HEK293T (cell line): ENCODE measurements at regions not wholly inside any gene's neighbourhood (a gene's known extent, or its start where the extent isn't known, plus 50 kb on each side); places are given as distances from the start of the nearest gene placed in this dataset.

Experiments
- CTCF ChIA-PET: fragments of 350-600 bp; formaldehyde crosslinking; extraction: SDS; loops from one replicate; lab custom pipeline; 2021; ENCODE audit warnings: antibody characterized with exemption, inconsistent platforms; lab: Yijun Ruan, JAX
- POLR2A ChIA-PET: fragments of 350-600 bp; formaldehyde crosslinking; extraction: SDS; loops from one replicate; lab custom pipeline; 2020; ENCODE audit warnings: antibody characterized with exemption, inconsistent platforms; lab: Yijun Ruan, JAX
- DNase-seq: peaks from one replicate; pipeline ENCODE4 v3.0.0; 2012; ENCODE audit warnings: mixed read lengths; ENCODE audit errors: extremely low spot score
- ARNT ChIP-seq: fragments of 450-650 bp; IDR thresholded peaks from 2 replicates; pipeline ENCODE4 v1.6.1; 2017; ENCODE audit warnings: mild to moderate bottlenecking
- BHLHE40 ChIP-seq: fragments of 450-650 bp; IDR thresholded peaks from 2 replicates; pipeline ENCODE4 v1.6.1; 2016; ENCODE audit warnings: mild to moderate bottlenecking, moderate library complexity, borderline replicate concordance
- CTBP1 ChIP-seq: fragments of 450-650 bp; IDR thresholded peaks from 2 replicates; pipeline ENCODE4 v1.6.1; 2016; ENCODE audit warnings: borderline replicate concordance
- ELF4 ChIP-seq: fragments of 450-650 bp; IDR thresholded peaks from 2 replicates; pipeline ENCODE4 v1.6.1; 2017; ENCODE audit warnings: antibody characterized with exemption
- FOXA1 ChIP-seq: fragments of 450-650 bp; IDR thresholded peaks from 2 replicates; pipeline ENCODE4 v1.6.1; 2016; ENCODE audit warnings: mild to moderate bottlenecking
- FOXK2 ChIP-seq: fragments of 450-650 bp; IDR thresholded peaks from 2 replicates; pipeline ENCODE4 v1.6.1; 2016; ENCODE audit warnings: mild to moderate bottlenecking
- FOXM1 ChIP-seq: fragments of 450-650 bp; IDR thresholded peaks from 2 replicates; pipeline ENCODE4 v1.6.1; 2017; ENCODE audit warnings: mild to moderate bottlenecking, borderline replicate concordance
- HDGF ChIP-seq: fragments of 450-650 bp; IDR thresholded peaks from 2 replicates; pipeline ENCODE4 v1.6.1; 2017; ENCODE audit warnings: antibody characterized with exemption, borderline replicate concordance
- L3MBTL2 ChIP-seq: fragments of 450-650 bp; conservative IDR thresholded peaks from 2 replicates; pipeline ENCODE4 v1.6.1; 2016; ENCODE audit warnings: mild to moderate bottlenecking
- LEF1 ChIP-seq: fragments of 450-650 bp; IDR thresholded peaks from 2 replicates; pipeline ENCODE4 v1.6.1; 2017; ENCODE audit warnings: mild to moderate bottlenecking, borderline replicate concordance
- NFRKB ChIP-seq: fragments of 450-650 bp; IDR thresholded peaks from 2 replicates; pipeline ENCODE4 v1.6.1; 2016; ENCODE audit warnings: mild to moderate bottlenecking, moderate library complexity
- SP1 ChIP-seq: fragments of 450-650 bp; IDR thresholded peaks from 2 replicates; pipeline ENCODE4 v1.6.1; 2017
- SUZ12 ChIP-seq: fragments of 450-650 bp; IDR thresholded peaks from 2 replicates; pipeline ENCODE4 v1.6.1; 2016; ENCODE audit warnings: mild to moderate bottlenecking
- TARDBP ChIP-seq: fragments of 450-650 bp; IDR thresholded peaks from 2 replicates; pipeline ENCODE4 v1.6.1; 2016
- ZNF384 ChIP-seq: fragments of 450-650 bp; IDR thresholded peaks from 2 replicates; pipeline ENCODE4 v1.6.1; 2016
- TF ChIP-seq, protein P1 (sequence below): fragments of 450-650 bp; IDR thresholded peaks from 2 replicates; pipeline ENCODE4 v1.6.1; 2016

DNA sequence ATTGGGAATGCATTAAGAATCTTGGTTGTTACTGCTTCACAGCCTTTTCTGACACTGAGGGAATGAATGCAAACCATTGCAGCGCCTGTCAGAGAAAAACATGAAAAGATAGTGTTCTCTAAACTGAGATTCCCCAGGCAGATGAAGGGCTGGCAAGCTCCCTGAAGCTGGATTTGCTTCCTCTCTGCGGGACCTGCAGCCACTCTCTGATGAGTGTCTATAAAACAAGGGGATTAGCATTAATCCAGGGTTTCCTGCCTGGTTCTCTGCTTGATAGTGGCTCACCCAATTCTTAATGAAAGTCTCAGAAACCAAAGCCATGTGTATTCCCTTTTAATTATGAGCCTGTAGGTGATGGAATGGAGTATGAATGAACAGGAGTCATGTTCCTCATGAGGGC lies 344.3 kb upstream of the UMPS start:
- POLR2A ChIA-PET = no interaction called here
- TF ChIP-seq L3MBTL2 (no peak), SP1 (no peak)
- DNase-seq = no peak
- CTCF ChIA-PET = no interaction called here

DNA sequence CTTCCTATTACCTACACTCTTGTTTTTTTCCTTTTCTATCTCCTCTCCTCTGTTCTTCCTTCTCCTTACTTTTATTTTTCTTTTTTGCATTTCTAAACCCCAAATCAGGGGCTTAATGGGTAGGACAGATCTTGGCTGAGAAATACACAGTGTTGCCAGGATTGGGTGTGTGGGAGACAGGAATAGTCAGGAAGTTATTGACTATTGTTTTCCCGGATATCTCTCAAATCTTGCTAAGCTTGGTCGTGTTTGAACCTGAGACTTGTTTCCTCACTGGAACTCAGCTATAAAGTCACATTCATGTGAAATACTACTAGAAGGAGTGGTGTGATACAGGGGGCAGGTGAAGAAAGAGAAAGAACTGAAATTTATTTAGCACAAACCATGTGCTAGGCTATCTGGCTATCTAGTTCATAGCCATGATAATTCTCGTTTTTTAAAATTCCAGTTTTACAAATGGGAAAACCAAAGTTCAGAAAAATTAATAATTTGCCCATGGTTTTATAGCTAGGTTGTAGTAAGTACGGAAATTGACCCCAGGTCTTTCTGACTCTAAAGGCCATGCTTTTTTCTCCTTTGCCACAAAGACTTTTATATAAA lies 343.2 kb upstream of the UMPS start:
- TF ChIP-seq SUZ12 (no peak), FOXA1 (no peak), SP1 (no peak)
- POLR2A ChIA-PET = no interaction called here
- CTCF ChIA-PET = no interaction called here
- no peak for DNase-seq

DNA sequence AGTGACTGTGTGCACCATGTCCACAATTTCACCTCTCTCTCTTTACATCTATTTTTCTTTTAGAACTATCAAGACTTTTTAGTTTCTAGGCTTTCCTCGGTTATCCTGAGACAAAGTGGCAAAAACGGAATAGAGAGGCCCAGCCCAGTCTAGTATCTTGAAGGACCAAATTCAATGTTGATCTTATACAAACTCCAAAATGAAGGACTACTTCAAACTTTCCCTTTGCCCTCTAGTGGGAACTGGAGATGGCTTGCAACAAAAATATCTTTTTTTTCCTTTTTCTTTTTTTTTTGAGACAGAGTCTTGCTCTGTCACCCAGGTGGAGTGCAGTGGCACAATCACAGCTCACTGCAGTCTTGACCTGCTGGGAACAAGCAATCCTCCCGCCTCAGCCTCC lies 338.5 kb upstream of the UMPS start:
- DNase-seq = no peak
- POLR2A ChIA-PET = no interaction called here
- TF ChIP-seq, protein P1, sequence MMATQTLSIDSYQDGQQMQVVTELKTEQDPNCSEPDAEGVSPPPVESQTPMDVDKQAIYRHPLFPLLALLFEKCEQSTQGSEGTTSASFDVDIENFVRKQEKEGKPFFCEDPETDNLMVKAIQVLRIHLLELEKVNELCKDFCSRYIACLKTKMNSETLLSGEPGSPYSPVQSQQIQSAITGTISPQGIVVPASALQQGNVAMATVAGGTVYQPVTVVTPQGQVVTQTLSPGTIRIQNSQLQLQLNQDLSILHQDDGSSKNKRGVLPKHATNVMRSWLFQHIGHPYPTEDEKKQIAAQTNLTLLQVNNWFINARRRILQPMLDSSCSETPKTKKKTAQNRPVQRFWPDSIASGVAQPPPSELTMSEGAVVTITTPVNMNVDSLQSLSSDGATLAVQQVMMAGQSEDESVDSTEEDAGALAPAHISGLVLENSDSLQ = no peak
- TF ChIP-seq HDGF = no peak
- no peak for TF ChIP-seq TARDBP
- TF ChIP-seq BHLHE40 = no peak
- TF ChIP-seq SP1 = no peak
- TF ChIP-seq NFRKB = no peak
- TF ChIP-seq FOXM1 = no peak
- TF ChIP-seq LEF1 = no peak
- no peak for TF ChIP-seq ZNF384
- no peak for TF ChIP-seq CTBP1
- TF ChIP-seq FOXK2 = no peak
- no peak for TF ChIP-seq ELF4
- no peak for TF ChIP-seq ARNT
- TF ChIP-seq SUZ12 = no peak
- CTCF ChIA-PET = no interaction called here

DNA sequence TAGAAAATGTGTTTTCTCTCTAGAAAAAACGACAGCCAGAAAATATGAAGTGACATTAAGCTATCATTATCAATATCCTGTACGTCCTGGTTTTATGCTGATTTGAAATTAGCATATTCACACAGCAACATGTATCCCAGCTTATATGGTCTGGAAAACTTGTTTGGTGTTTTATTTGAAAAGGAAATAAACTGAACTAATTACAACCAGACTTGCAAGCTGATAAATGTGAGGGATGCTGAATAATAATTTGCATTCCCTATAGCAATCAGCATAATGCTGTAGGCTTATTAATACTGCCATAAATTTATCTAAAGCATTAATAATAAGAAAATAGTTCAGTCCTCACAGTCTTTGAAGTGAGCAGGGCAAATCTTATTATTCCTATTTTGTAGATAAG lies 336.9 kb upstream of the UMPS start:
- CTCF ChIA-PET = no interaction called here
- no peak for DNase-seq
- POLR2A ChIA-PET = no interaction called here
- TF ChIP-seq ARNT (no peak), HDGF (no peak), SUZ12 (no peak), ZNF384 (no peak)
- TF ChIP-seq, protein P1 = no peak

DNA sequence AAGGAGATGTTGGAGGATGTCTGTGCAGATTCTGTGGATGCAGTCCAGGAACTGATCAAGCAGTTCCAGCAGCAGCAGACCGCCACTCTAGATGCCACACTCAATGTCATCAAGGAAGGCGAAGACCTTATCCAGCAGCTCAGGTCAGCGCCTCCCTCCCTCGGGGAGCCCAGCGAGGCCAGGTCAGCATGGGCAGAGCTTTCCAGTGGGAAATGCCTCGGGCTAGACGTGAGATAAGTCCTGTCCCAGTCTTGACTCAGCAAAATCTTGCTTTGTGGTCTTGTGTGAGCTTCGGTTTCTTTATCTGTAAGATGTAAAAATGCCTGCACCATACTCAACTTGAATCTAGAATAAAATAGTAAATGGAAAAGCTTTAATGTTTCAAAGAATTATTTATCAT lies 335.1 kb upstream of the UMPS start:
- TF ChIP-seq FOXM1 (no peak), ZNF384 (no peak), BHLHE40 (no peak), ARNT (no peak), HDGF (no peak), CTBP1 (no peak), TARDBP (no peak)
- DNase-seq = no peak
- ChIA-PET POLR2A (no interaction called here), CTCF (no interaction called here)

DNA sequence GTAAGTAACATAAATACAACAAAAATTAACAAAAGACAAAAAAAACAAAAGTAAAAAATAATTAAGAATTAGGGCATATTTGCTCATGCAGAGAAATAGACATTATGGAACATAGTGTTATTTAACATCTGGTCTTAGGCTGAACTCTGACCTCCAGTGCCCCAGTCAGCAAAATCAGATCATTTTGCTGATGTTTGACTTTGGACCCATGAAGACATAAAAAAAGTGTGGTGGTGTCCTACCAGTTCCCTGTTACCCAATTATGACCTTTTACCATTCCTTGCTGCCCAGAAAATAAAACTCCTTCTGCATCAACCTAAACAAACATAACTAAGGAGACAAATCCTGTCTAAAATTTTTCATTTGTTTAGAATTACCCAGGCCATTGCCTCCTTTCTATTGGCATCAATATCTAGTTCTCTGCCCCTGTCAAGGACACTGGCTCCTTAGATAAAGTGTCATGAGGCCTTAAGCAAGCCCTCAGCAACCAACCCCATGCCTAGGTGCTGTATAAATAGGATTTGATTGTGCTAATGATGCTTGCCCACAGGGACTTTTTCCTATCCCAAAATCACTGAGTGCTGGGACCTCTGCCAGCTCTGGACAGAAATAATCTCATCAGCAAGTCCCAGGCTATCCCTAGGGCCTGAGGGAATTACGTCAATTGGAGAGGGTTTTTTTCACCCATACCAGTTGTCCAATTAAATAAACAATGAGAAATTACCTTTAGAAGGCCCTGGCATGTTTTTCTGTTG lies 334.5 kb upstream of the UMPS start:
- no peak for DNase-seq
- no peak for TF ChIP-seq LEF1
- TF ChIP-seq FOXM1 = no peak
- no peak for TF ChIP-seq ARNT
- no peak for TF ChIP-seq NFRKB
- no peak for TF ChIP-seq FOXA1
- ChIA-PET CTCF (no interaction called here), POLR2A (no interaction called here)

DNA sequence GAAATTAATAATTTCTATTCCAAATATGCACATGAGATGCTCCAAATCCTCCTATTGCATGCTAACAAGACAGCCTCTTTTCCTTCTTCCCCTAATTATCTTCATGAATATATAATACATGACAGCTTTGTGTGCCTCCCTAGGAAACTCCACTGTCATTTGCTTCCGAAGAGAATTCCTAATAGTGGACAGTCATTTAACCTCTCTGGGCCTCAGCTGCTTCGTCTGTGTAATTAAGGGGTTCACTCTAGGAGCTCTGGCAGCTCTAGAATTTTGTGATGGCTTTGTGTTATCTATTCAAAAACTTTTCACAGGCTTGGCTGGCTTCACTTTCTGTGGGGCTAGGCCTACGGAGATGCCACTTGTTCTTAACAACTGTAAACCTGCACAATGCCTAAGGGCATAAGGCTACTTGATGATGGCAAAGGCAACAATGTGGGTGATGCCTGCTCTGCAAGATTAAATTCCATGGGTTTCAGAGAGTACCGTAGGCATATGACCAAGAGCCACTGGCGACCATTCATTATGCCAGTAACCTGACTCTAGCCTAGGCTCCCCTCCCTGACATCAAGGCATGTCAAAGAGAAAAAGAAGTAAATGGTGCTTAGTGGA lies 333.8 kb upstream of the UMPS start:
- no peak for DNase-seq
- ChIA-PET CTCF (no interaction called here), POLR2A (no interaction called here)
- no peak for TF ChIP-seq HDGF

DNA sequence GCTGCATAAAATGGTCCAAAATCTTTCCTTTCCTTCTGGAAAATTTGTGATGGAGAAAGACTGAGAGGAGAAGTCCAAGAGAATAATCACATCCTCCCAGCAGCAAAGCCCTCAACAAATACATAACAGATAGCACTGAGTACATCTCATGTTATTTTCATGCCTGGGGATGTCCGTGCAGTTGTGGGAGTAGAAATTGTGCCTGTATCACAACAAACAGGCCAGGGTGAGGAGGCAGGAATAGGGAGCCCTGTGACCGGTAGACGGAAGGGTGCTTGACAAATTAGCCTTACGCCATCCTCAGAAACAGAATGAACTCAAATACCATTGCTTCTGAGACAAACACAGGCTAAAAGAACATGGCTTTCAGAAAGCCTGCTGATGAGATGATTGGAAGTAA lies 333.2 kb upstream of the UMPS start:
- POLR2A ChIA-PET = no interaction called here
- DNase-seq = no peak
- TF ChIP-seq HDGF (no peak), L3MBTL2 (no peak), FOXA1 (no peak), CTBP1 (no peak), NFRKB (no peak), FOXM1 (no peak), ARNT (no peak), SP1 (no peak), TARDBP (no peak), LEF1 (no peak)
- CTCF ChIA-PET = no interaction called here
